BJ (cell line): ENCODE measurements at regions not wholly inside any gene's neighbourhood (a gene's known extent, or its start where the extent isn't known, plus 50 kb on each side); places are given as distances from the start of the nearest gene placed in this dataset.

Source experiments
- CTCF ChIA-PET: fragments of 350-600 bp; formaldehyde crosslinking; extraction: SDS; loops from one replicate; lab custom pipeline; 2021; ENCODE audit warnings: antibody characterized with exemption, inconsistent platforms; lab: Yijun Ruan, JAX
- POLR2A ChIA-PET: fragments of 300-600 bp; sonication (Branson Sonifier 250); formaldehyde crosslinking; extraction: SDS; loops from one replicate; lab custom pipeline; 2021; ENCODE audit warnings: antibody characterized with exemption; lab: Charles Lee
- DNase-seq: peaks from one replicate; pipeline ENCODE4 v3.0.0-alpha.2; 2011; ENCODE audit warnings: low read depth
- H3K27me3 ChIP-seq: 2 replicates; pipeline ENCODE4 v1.6.0; 2011; ENCODE audit warnings: low read length; ENCODE audit not compliant: control insufficient read depth, insufficient read depth
- H3K36me3 ChIP-seq: 2 replicates; pipeline ENCODE4 v1.5.1; 2011; ENCODE audit warnings: low read length; ENCODE audit not compliant: control insufficient read depth, insufficient read depth
- H3K4me3 ChIP-seq: 2 replicates; pipeline ENCODE4 v1.5.1; 2011; ENCODE audit warnings: low read depth, mild to moderate bottlenecking, control low read depth, low read length
- TF ChIP-seq, protein P1 (sequence below): IDR thresholded peaks from 2 replicates; pipeline ENCODE4 v1.5.1; 2011; ENCODE audit warnings: low read depth, mild to moderate bottlenecking, control low read depth, inconsistent platforms, low read length, moderate library complexity; ENCODE audit not compliant: insufficient read depth

DNA sequence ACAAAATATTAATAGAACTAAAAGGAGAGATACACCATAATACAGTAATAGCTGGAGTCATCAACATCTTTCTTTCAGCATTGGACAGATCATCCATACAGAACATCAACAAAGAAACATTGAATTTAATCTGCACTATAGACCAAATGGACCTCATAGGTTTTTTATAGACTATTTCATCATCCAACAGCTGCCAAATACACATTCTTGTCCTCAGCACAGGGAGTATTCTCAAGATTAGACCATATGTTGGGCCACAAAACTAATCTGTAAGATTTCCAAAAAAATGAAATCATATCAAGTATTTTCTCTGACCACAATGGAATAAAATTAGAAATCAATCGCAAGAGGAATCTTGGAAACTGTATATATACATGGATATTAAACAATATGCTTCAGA lies 86.9 kb downstream of the FSCB start:
- CTCF ChIA-PET: no interaction called here
- Histone ChIP-seq H3K36me3 (no peaks in the 10 kb centered on the region), H3K4me3 (no peak overlapping the region), H3K27me3 (no peaks in the 10 kb centered on the region)
- TF ChIP-seq, protein P1, sequence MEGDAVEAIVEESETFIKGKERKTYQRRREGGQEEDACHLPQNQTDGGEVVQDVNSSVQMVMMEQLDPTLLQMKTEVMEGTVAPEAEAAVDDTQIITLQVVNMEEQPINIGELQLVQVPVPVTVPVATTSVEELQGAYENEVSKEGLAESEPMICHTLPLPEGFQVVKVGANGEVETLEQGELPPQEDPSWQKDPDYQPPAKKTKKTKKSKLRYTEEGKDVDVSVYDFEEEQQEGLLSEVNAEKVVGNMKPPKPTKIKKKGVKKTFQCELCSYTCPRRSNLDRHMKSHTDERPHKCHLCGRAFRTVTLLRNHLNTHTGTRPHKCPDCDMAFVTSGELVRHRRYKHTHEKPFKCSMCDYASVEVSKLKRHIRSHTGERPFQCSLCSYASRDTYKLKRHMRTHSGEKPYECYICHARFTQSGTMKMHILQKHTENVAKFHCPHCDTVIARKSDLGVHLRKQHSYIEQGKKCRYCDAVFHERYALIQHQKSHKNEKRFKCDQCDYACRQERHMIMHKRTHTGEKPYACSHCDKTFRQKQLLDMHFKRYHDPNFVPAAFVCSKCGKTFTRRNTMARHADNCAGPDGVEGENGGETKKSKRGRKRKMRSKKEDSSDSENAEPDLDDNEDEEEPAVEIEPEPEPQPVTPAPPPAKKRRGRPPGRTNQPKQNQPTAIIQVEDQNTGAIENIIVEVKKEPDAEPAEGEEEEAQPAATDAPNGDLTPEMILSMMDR: no peak
- no peak for DNase-seq
- POLR2A ChIA-PET: no interaction called here

DNA sequence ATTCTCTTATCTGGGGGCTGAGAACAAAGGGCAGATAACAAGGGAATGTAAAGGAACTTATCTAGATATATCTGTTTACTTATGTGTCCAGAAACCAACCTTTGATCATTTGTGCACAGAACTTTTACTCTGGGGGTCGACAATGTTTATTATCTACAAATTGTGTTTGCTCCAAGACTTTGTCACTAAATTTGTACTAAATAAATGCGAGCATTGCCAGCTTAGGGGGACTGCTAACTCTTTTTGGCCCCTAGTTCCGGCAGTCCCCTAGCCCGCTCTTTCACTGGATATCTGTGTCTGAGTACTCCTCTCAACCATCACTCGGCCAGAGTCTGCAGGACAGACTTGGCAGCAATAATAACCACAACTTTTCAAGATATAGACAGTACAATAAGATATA lies 88.2 kb downstream of the FSCB start:
- Histone ChIP-seq H3K36me3 (no peaks in the 10 kb centered on the region), H3K27me3 (no peaks in the 10 kb centered on the region), H3K4me3 (no peak overlapping the region)
- ChIA-PET CTCF (no interaction called here), POLR2A (no interaction called here)
- TF ChIP-seq, protein P1: no peak
- no peak for DNase-seq

DNA sequence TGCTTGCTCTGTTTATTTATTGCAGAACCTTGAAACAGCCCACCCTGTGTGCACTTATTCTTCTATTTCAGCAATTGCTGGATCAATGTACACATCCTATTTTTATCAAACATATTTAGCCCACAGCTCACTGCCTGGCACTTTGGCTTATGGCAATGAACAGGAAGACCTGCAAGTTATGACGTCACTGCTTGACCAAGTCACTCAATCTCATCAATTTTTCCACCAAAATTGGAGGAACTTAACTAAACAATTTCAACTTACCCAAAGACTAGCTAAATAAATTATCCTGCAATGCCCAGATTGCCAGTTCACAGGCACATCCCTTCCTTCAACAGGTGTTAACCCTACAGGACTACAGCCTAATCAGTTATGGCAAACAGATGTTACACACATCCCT lies 89.3 kb downstream of the FSCB start:
- Histone ChIP-seq H3K27me3 (no peaks in the 10 kb centered on the region), H3K36me3 (no peaks in the 10 kb centered on the region), H3K4me3 (no peak overlapping the region)
- TF ChIP-seq, protein P1: no peak
- ChIA-PET CTCF (no interaction called here), POLR2A (no interaction called here)
- DNase-seq: no peak

DNA sequence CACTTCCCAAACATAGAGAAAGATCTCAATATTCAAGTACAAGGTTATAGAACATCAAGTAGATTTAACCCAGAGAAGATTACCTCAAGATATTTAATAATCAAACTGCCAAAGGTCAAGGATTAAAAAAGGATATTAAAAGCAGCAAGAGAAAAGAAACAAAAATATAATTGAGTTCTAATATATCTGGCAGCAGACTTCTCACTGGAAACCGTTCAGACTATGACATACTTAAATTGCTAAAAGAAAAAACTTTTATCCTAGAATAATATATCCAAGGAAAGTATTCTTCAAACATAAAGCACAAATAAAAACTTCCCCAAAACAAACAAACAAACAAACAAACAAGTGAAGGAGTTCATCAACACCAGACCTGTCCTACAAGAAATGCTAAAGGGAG lies 92.4 kb downstream of the FSCB start:
- TF ChIP-seq, protein P1: no peak
- H3K4me3 ChIP-seq: no peak overlapping the region
- no peak for DNase-seq
- H3K27me3 ChIP-seq: no peaks in the 10 kb centered on the region
- H3K36me3 ChIP-seq: no peaks in the 10 kb centered on the region
- ChIA-PET CTCF (no interaction called here), POLR2A (no interaction called here)

DNA sequence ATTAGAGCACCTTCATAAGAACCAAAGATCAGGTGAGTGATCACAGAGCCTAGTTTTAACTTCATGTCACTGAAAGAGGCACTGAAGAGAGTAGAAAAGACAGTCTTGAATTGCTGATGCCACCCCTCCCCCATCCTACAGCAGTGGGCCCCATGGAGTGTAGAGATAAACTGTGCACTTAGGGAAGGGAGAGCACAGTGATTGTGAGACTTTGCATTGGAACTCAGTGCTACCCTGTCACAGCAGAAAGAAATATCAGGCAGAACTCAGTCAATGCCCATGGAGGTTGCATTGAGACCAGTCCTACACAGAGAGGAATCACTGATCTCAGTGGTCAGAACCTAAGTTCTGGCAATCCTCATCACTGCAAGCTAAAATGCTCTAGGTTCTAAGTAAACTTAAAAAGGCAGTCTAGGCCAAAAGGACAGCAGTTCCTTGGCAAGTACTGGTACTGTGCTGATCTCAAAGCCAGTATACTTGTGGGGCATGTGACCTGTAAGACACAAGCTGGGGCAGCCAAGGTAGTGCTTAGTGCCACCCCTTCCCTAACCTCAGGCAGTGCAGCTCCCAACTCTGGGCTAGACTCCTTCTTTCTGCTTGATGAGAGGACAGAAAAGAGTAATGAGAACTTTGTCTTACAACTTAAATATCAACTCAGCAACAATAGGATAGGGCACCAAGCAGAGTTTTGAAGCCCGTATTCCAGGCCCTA lies 94.1 kb downstream of the FSCB start:
- Histone ChIP-seq H3K27me3 (no peaks in the 10 kb centered on the region), H3K4me3 (no peak overlapping the region), H3K36me3 (no peaks in the 10 kb centered on the region)
- ChIA-PET POLR2A (no interaction called here), CTCF (no interaction called here)
- no peak for DNase-seq
- TF ChIP-seq, protein P1: no peak
